NT2/D1 (cell line): ENCODE measurements at regions not wholly inside any gene's neighbourhood (a gene's known extent, or its start where the extent isn't known, plus 50 kb on each side); places are given as distances from the start of the nearest gene placed in this dataset.

Experiments used
- DNase-seq: peaks from one replicate; pipeline ENCODE4 v3.0.0-alpha.2; 2011; ENCODE audit warnings: low read depth, low spot score
- H3K27me3 ChIP-seq: 2 replicates; pipeline ENCODE4 v1.6.0; 2011; ENCODE audit warnings: mild to moderate bottlenecking; ENCODE audit not compliant: insufficient read length, insufficient read depth
- H3K36me3 ChIP-seq: 2 replicates; pipeline ENCODE4 v1.6.1; 2011; ENCODE audit warnings: mild to moderate bottlenecking, low read length, mixed read lengths; ENCODE audit not compliant: insufficient read depth, insufficient read length
- H3K4me1 ChIP-seq: 2 replicates; pipeline ENCODE4 v1.5.1; 2011; ENCODE audit not compliant: insufficient read depth, insufficient read length
- H3K4me3 ChIP-seq: 2 replicates; pipeline ENCODE4 v1.5.1; 2011; ENCODE audit warnings: low read depth; ENCODE audit not compliant: insufficient read length
- H3K9ac ChIP-seq: 2 replicates; pipeline ENCODE4 v1.6.0; 2011; ENCODE audit warnings: low read depth; ENCODE audit not compliant: insufficient read length
- H3K9me3 ChIP-seq: 2 replicates; pipeline ENCODE4 v1.5.1; 2011; ENCODE audit warnings: mild to moderate bottlenecking, low read length; ENCODE audit not compliant: insufficient read depth
- SUZ12 ChIP-seq: IDR thresholded peaks from 2 replicates; pipeline ENCODE4 v1.6.1; 2011; ENCODE audit not compliant: insufficient read length, insufficient read depth; ENCODE audit errors: extremely low read depth
- YY1 ChIP-seq: IDR thresholded peaks from 2 replicates; pipeline ENCODE4 v1.6.1; 2011; ENCODE audit not compliant: insufficient read length, insufficient read depth
- ZNF274 ChIP-seq: IDR thresholded peaks from 2 replicates; pipeline ENCODE4 v1.6.1; 2011; ENCODE audit warnings: mild to moderate bottlenecking, low read depth, low read length

- no peak overlapping the region for H3K4me3 ChIP-seq
- TF ChIP-seq SUZ12 (no peak), ZNF274 (no peak), YY1 (no peak)
- H3K27me3 ChIP-seq, result no peaks in the 10 kb centered on the region
- no peaks in the 10 kb centered on the region for H3K4me1 ChIP-seq
- no peak overlapping the region for H3K9ac ChIP-seq
- H3K9me3 ChIP-seq, result no peaks in the 10 kb centered on the region
- no peaks in the 10 kb centered on the region for H3K36me3 ChIP-seq
- DNase-seq, result no peak
These were observed 630.4 kb downstream of the STK39 start for GRCh38 chr2:167616997-167617396.

- DNase-seq, result no peak
- Histone ChIP-seq H3K4me3 (no peak overlapping the region), H3K9me3 (no peaks in the 10 kb centered on the region), H3K27me3 (no peaks in the 10 kb centered on the region), H3K36me3 (no peaks in the 10 kb centered on the region), H3K9ac (no peak overlapping the region), H3K4me1 (no peaks in the 10 kb centered on the region)
- no peak for TF ChIP-seq YY1
- no peak for TF ChIP-seq ZNF274
- no peak for TF ChIP-seq SUZ12
These were observed 633.9 kb downstream of the STK39 start for GRCh38 chr2:167613471-167613870.

- no peak for DNase-seq
- Histone ChIP-seq H3K9me3 (no peaks in the 10 kb centered on the region), H3K4me3 (no peak overlapping the region), H3K9ac (no peak overlapping the region), H3K4me1 (no peaks in the 10 kb centered on the region), H3K36me3 (no peaks in the 10 kb centered on the region), H3K27me3 (no peaks in the 10 kb centered on the region)
- TF ChIP-seq ZNF274 (no peak), SUZ12 (no peak), YY1 (no peak)
These were observed 638.9 kb downstream of the STK39 start for GRCh38 chr2:167608487-167608886.

- TF ChIP-seq SUZ12, result no peak
- TF ChIP-seq ZNF274, result no peak
- TF ChIP-seq YY1, result no peak
- no peak for DNase-seq
- Histone ChIP-seq H3K27me3 (no peaks in the 10 kb centered on the region), H3K4me1 (no peaks in the 10 kb centered on the region), H3K4me3 (no peak overlapping the region), H3K36me3 (no peaks in the 10 kb centered on the region), H3K9ac (no peak overlapping the region), H3K9me3 (no peaks in the 10 kb centered on the region)
These were observed 639.7 kb downstream of the STK39 start for GRCh38 chr2:167607731-167608130.

- DNase-seq, result no peak
- no peaks in the 10 kb centered on the region for H3K4me1 ChIP-seq
- no peak overlapping the region for H3K4me3 ChIP-seq
- no peaks in the 10 kb centered on the region for H3K36me3 ChIP-seq
- H3K27me3 ChIP-seq, result no peaks in the 10 kb centered on the region
- peaks cover 2% of the 10 kb centered on the region; the same call in 1 of the 2 replicates for H3K9me3 ChIP-seq
- H3K9ac ChIP-seq, result no peak overlapping the region
- no peak for TF ChIP-seq SUZ12
- no peak for TF ChIP-seq YY1
- no peak for TF ChIP-seq ZNF274
These were observed 640.2 kb downstream of the STK39 start for GRCh38 chr2:167607211-167607610.

GRCh38 chr2:167602122-167602521, 645.3 kb downstream of the STK39 start:
- no peak for TF ChIP-seq ZNF274
- no peak for TF ChIP-seq SUZ12
- TF ChIP-seq YY1, result no peak
- Histone ChIP-seq H3K36me3 (no peaks in the 10 kb centered on the region), H3K9me3 (peaks cover 16% of the 10 kb centered on the region; the same call in 1 of the 2 replicates), H3K4me1 (no peaks in the 10 kb centered on the region), H3K9ac (no peak overlapping the region), H3K27me3 (no peaks in the 10 kb centered on the region), H3K4me3 (no peak overlapping the region)
- no peak for DNase-seq

- Histone ChIP-seq H3K4me1 (no peaks in the 10 kb centered on the region), H3K27me3 (no peaks in the 10 kb centered on the region), H3K9ac (no peak overlapping the region), H3K36me3 (no peaks in the 10 kb centered on the region), H3K4me3 (no peak overlapping the region), H3K9me3 (peaks cover 16% of the 10 kb centered on the region; the same call in 1 of the 2 replicates)
- DNase-seq, result no peak
- TF ChIP-seq ZNF274, result no peak
These were observed 648.2 kb downstream of the STK39 start for GRCh38 chr2:167599219-167599618.
